Testis (tissue), 2 donors: ENCODE measurements at regions not wholly inside any gene's neighbourhood (a gene's known extent, or its start where the extent isn't known, plus 50 kb on each side); places are given as distances from the start of the nearest gene placed in this dataset.

ENCODE experiments used
- DNase-seq: peaks from one replicate; pipeline ENCODE4 v3.0.0-alpha.2; 2019
- H3K27ac ChIP-seq, 2 donors: fragments of 200-600 bp; sonication (generic); one replicate each; pipeline ENCODE4 v1.5.1; 2019
- H3K27me3 ChIP-seq: fragments of 200-600 bp; sonication (generic); one replicate; pipeline ENCODE4 v1.5.1; 2019
- H3K36me3 ChIP-seq: fragments of 200-600 bp; sonication (generic); one replicate; pipeline ENCODE4 v1.5.1; 2017; ENCODE audit warnings: low read depth; ENCODE audit errors: missing control alignments
- H3K4me1 ChIP-seq: fragments of 200-600 bp; sonication (generic); one replicate; pipeline ENCODE4 v1.5.1; 2019
- H3K4me3 ChIP-seq, 2 donors: fragments of 200-600 bp; sonication (generic); one replicate each; pipeline ENCODE4 v1.5.1; 2017 to 2019
- H3K9me3 ChIP-seq: fragments of 200-600 bp; sonication (generic); one replicate; pipeline ENCODE4 v1.5.1; 2017
- CTCF ChIP-seq, 3 experiments: fragments of 450-650 bp in 2 of 3; fragments of 200-600 bp in 1 of 3; sonication (generic) in 1 of 3; IDR thresholded peaks; one replicate each; pipeline ENCODE4 v1.5.1; 2016 to 2019; ENCODE audit warnings: antibody characterized with exemption in 3 of 3, mild to moderate bottlenecking in 2 of 3, moderate library complexity in 1 of 3
- POLR2A ChIP-seq: fragments of 450-650 bp; IDR thresholded peaks from one replicate; pipeline ENCODE4 v1.6.1; 2017; ENCODE audit warnings: antibody characterized with exemption, mild to moderate bottlenecking, moderate library complexity
- WGBS, 2 donors: methylation state at CpG; one replicate each; pipeline ENCODE4 v1.1.5; 2018; 5-methylcytosine and 5-hydroxymethylcytosine counted together
- intact Hi-C: fragments of 100-400 bp; cut with DNase I; formaldehyde crosslinking; loops from one replicate; pipeline ENCODE4 v1.15.1; 2023; ENCODE audit warnings: low total_unique reads

GRCh38 chr7:108815815-108816214, 246.1 kb downstream of the DNAJB9 start:
- intact Hi-C loops = no loop called here
- Histone ChIP-seq H3K27ac (no peak overlapping the region), H3K27me3 (no peaks in the 10 kb centered on the region), H3K9me3 (no peaks in the 10 kb centered on the region), H3K36me3 (no peaks in the 10 kb centered on the region), H3K4me1 (no peaks in the 10 kb centered on the region), H3K4me3 (no peak overlapping the region)
- 66 to 86% methylated on average over 2 of the region's 2 CpGs for WGBS, 2 donors
- no peak for DNase-seq
- TF ChIP-seq CTCF (IDR thresholded peaks at IDR 0.05) (no peak), POLR2A (no peak)

GRCh38 chr7:108818742-108819141, 249.1 kb downstream of the DNAJB9 start:
- DNase-seq = no peak

GRCh38 chr7:108824840-108825580, 255.3 kb downstream of the DNAJB9 start:
- Histone ChIP-seq H3K4me1 (no peaks in the 10 kb centered on the region), H3K4me3 (no peak overlapping the region), H3K9me3 (no peaks in the 10 kb centered on the region), H3K27ac (no peak overlapping the region), H3K27me3 (no peaks in the 10 kb centered on the region), H3K36me3 (no peaks in the 10 kb centered on the region)
- no peak for DNase-seq
- TF ChIP-seq CTCF (IDR thresholded peaks at IDR 0.05) (no peak), POLR2A (no peak)
- intact Hi-C loops = no loop called here
- WGBS, 2 donors = 65 to 83% methylated on average over 3 of the region's 3 CpGs

More at GRCh38 chr7:108818742-108819141, 249.1 kb downstream of the DNAJB9 start:
- TF ChIP-seq CTCF (IDR thresholded peaks at IDR 0.05) (no peak), POLR2A (no peak)
- no peaks in the 10 kb centered on the region for H3K36me3 ChIP-seq
- intact Hi-C loops = no loop called here
- H3K4me3 ChIP-seq = no peak overlapping the region
- H3K9me3 ChIP-seq = no peaks in the 10 kb centered on the region
- WGBS, 2 donors = 41 to 47% methylated on average over 2 of the region's 2 CpGs
- no peaks in the 10 kb centered on the region for H3K27me3 ChIP-seq
- H3K27ac ChIP-seq = no peak overlapping the region
- H3K4me1 ChIP-seq = no peaks in the 10 kb centered on the region

DNA sequence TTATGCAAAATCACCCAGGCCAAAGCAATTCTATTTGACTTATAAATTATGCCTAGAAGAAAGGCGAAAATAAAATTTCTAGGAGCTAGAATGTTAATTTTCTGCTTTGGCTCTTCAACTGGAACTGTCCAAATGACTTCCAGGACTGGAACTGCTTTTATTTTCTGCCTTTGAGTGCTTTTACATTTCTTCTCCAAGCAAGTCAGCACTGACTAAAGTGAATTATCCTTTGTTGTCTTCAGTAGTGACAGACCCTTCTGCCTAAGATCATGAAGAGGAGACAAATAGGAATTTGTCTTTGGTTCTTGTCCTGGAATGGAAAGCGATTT, 255.9 kb downstream of the DNAJB9 start:
- H3K4me3 ChIP-seq = no peak overlapping the region
- H3K4me1 ChIP-seq = no peaks in the 10 kb centered on the region
- H3K27ac ChIP-seq = no peak overlapping the region
- H3K9me3 ChIP-seq = no peaks in the 10 kb centered on the region
- no peaks in the 10 kb centered on the region for H3K27me3 ChIP-seq
- intact Hi-C loops = no loop called here
- TF ChIP-seq CTCF (IDR thresholded peaks at IDR 0.05) (no peak), POLR2A (no peak)
- DNase-seq = no peak
- 85 to 100% methylated on average over 2 of the region's 2 CpGs for WGBS, 2 donors
- no peaks in the 10 kb centered on the region for H3K36me3 ChIP-seq

GRCh38 chr7:108836256-108836655, 266.6 kb downstream of the DNAJB9 start:
- TF ChIP-seq POLR2A = no peak
- TF ChIP-seq CTCF (IDR thresholded peaks at IDR 0.05) = no peak
- Histone ChIP-seq H3K4me3 (no peak overlapping the region), H3K9me3 (no peaks in the 10 kb centered on the region), H3K27ac (no peak overlapping the region), H3K4me1 (no peaks in the 10 kb centered on the region), H3K27me3 (no peaks in the 10 kb centered on the region), H3K36me3 (no peaks in the 10 kb centered on the region)
- no peak for DNase-seq
- intact Hi-C loops = no loop called here
